Islet precursor cell (in vitro differentiated cells): ENCODE measurements at regions not wholly inside any gene's neighbourhood (a gene's known extent, or its start where the extent isn't known, plus 50 kb on each side); places are given as distances from the start of the nearest gene placed in this dataset.
A peak's percentile ranks its signal among the peaks of the same experiment; 100 is the strongest.

ENCODE experiments used
- DNase-seq: peaks from one replicate; pipeline ENCODE4 v3.0.0-alpha.2; 2018

DNA sequence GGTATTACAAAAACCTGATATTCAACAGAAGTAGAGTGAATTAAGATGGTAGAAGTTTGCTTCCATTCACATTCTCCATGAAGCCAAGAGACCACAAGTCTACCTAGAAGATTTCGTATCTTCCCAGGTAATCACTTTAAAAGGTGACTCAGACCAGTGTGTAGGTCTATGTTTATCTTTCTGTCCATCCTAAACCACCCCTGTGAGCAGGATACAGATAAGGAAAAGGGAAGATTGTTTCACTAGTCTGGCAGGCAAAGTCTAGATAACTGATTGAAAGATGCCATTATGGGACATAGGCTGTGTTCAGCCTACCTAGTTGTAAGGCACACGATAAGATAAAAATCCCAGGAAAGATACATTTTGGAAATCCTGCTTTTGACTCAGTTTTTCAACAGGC lies 244.3 kb upstream of the NWD2 start:
- DNase-seq, result no peak

DNA sequence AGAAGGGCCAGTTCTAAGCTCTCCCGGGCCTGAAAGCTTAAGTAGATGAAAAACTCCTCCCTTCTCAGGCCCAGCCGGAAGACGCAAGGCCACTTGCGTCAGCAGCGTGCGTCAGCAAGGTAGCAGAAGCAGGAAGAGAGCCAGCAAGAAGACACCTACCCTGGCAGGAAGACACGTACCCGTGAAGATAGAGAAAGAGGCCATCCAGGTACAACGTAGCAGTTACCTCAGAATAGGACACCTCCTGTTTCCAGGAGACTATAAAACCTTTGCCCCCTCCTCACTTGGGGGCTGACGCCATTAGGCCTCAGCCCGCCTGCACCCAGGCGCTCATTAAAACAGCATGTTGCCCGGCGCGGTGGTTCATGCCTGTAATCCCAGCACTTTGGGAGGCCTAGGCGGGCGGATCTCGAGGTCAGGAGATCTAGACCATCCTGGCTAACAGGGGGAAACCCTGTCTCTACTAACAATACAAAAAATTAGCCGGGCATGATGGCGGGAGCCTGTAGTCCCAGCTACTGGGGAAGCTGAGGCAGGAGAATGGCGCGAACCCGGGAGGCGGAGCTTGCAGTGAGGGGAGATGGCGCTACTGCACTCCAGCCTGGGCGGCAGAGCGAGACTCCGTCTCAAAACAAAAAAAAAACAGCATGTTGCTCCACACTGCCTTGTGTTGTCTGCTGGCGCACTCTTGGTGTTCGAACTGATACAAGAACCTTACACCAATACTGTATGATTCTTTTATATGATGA lies 242.7 kb upstream of the NWD2 start:
- DNase-seq, result no peak

DNA sequence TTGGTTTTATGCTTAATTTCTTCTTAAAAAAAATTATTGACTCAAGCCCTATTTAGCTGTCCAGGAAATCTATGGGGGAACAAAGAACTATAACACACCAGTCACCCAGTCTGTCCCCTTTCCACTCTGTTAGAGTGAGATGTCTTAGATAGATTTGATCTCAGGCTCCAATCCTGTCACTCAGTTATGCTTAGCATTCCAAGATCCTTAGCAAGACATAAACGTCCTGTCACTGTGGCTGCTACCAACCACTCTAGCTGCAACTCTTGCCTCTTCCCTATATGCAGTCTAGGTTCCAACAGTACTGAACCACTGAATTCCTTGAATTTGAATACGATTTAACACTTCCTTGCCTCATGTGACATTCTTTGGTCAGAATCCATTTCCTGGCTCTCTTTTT lies 241.9 kb upstream of the NWD2 start:
- peak; percentile 64 for DNase-seq

DNA sequence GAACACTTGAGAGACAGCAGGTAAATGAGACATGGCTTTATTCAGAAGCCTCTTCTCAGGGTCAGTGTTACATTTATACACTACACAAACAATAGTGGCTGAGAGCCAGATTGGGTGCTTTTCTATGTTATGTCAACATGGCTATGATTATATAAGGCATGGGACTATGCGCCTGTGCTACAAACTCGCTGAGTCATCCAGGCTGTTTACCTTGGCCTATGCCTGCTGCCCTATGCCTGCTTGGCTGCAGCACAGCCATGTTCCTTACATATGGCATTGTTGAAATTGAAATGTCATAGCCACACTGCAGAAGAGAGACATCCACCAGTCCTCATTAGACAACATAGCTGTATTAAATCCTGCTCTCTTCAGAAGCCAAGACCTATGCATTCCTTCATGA lies 236.3 kb upstream of the NWD2 start:
- no peak for DNase-seq

DNA sequence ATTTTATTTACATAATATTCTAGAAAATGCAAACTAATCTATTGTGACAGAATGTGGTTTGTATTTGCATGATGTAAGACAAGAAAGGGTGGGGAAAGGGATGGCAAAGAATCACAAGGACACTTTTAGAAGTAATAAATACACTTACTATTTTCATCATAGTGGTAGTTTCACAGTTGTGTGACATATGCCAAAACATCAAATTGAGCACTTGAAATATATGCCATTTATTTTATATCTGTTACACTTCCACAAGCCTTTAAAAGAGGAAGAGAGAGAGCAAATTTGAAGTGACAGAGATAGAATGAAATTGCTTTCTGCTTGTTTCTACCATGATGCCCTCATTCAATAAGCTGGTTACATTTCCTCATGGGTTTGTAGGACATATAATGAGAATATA lies 230.0 kb upstream of the NWD2 start:
- DNase-seq, result no peak

DNA sequence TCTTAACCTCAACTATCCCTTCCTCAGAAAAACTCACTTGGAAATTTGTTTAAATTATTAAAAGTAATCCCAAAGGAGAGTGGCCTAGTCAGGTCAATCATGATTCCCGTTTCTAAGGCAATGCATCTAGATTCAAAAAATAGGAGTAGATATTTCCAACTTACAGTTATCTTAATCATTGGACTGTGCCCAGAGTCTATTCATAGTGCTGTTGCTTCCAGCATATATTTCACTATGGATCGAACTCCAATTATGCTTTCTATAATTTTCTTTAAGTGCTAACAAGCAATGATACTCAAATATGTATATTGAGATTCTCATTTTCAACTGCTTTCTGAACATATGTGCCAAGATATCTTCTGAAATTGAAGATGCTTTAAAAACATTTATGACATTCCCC lies 229.2 kb upstream of the NWD2 start:
- no peak for DNase-seq

DNA sequence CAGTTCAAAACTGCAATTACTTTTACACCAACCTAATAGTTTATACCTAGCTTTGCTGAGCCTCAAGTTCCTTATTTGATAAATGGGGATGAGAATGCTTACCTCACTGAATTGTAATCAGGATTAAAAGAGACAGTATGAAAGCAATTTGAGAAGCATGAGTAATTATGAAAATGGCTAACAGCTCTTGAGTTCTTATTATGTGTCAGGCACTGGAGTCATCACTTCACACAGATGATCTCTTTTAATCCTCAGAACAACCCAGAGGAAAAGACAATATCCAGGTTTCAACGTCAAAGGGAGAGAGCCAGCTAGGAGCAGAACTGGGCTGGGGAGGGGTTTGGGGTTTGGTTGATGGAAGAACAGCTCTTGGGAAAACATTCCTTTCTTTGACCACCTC lies 221.0 kb upstream of the NWD2 start:
- no peak for DNase-seq

DNA sequence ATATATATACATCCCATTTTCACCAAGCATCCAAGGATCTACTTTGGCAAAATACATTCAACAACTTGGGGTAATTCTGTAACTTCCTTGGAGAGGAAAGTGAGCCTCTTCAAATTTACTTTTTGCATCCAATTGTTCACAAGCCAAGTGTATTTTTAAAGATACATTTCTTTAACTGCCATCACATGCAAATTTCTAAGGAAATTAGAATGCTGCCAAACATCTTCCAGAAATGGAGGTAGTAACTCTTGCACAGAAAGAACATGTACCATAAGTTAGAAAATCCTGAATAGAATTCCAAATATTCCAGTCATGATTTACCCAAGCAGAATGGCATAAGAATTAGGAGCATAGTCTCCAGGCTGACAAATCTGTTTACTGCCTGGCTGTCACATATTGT lies 220.5 kb upstream of the NWD2 start:
- DNase-seq, result no peak

DNA sequence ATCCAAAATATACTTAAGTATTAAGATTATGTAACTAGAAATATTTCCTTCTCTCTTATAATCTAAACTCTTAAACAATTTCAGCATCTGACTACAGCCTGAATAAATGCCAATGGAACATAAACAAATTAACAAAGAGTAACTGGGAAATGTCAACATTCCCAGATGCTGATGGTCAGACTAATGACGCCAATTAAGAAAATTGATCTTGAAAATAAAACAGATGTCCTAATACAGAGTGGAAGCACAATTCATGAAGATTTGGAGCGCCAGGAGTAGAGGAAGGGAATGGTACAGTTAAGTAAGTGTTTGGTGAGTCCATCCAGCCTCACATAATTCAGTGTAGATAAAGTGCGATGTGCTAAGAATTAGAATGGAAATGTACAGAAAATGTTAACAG lies 203.7 kb upstream of the NWD2 start:
- no peak for DNase-seq

DNA sequence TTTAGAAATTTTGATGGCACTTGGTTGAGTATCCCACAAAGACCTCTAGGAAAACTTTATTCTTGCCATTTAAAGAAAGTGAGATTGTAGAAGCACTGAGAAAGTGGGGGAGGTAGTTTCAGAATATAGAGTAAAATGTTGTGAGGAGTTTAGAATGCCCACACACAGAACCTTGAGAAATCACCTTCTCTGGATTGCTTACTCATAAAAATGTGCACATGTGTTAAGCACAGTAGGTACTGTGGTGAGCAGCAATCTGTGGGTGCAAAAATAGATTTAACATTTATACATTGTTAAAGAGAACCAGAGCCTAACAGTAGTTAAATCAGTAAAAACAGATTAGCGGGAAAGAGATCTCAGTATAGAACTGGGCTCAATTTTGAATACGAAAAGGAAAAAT lies 201.2 kb upstream of the NWD2 start:
- no peak for DNase-seq

DNA sequence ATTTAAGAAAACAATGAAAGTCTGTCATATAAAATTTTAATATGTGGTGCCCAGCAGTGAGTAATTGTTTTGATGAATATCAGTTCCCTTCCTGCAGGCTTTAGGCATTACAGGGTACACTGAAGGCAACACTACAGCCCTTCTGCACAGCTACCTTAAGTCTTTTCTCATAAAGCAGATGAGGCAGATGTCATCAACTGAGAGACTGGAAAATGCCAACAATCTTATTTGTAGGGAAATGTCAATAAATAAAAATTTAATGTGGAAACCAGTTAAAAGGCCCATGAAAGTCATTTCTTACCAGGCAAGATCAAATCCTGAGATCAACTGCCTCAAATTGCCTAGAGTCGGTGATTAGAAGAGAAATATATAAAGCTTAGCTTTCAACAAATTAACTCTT lies 193.4 kb upstream of the NWD2 start:
- DNase-seq, result no peak

DNA sequence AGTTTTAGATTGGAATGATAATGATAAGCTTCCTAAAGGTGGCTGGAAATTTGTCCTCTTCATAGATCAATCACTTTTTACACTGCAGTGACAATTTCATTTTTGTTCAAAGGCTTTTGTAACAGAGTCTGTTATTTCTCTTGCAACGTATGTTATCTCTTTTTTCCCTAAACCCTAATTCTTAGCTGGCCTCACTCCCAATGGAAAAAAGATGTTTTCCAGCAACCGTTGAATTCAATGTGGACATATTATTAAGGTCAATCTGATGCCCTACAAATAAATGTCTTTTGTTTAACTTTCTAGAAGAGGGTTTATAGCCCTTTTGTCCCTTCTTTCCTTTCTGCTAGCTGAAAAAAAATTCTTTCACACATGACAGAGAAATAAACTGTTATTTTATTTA lies 192.7 kb upstream of the NWD2 start:
- no peak for DNase-seq

DNA sequence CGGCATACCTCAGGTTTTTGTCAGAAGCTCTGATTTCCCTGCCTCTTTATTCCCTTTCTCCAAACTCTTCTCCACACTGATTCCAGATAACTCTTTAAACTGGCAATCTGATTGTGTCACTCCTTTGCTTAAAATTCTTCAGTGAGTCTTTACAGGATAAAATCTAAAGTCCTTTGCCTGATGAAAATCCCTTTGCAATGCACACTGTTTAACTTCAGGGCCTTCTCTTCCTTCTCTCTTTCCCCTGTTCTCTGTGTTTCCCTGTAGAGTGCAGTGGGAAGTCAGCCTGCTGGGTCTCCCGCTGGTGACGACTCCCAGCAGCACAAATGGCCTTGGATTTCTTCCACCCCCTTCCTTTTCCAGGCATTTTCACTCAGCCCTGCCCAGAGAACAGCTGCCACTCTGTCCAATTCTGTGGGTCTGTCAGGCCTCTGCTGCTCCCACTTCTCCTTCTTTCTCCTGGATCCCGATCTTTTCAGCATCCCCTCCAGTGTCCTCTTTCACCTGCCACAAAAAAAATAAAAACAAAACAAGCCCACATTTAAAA lies 189.9 kb upstream of the NWD2 start:
- peak; percentile 76 for DNase-seq

DNA sequence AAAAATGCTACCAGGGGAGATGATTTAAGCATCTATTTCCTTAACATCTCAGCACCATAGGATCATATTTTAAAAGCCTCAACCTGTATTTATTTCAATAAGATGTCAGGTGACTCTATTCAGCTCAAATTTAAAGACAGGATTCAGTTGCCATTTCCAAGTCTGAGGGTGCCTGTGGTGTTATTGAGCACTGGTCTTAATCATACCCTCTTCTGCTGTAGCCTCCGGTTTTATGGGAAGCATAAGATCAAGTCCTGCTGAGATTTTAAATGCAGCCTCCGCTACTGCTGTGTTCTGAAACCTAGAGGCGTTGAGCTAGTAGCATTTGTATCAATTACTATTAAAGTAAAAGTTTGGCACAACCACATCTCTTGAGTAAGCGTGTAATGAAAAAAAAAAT lies 185.7 kb upstream of the NWD2 start:
- DNase-seq, result no peak

DNA sequence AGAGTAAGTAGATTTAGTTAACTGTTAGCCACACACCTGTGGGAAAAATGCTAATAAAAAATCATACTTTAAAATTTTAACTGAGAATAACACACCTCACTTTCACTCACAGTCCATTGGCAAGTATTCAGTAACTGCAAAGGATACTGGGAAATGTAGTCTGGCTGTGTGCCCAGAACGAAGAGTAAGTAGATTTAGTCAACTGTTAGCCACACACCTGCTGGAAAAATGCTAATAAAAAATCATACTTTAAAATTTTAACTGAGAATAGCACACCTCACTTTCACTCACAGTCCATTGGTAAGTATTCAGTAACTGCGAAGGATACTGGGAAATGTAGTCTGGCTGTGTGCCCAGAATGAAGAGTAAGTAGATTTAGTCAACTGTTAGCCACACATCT lies 178.4 kb upstream of the NWD2 start:
- no peak for DNase-seq

DNA sequence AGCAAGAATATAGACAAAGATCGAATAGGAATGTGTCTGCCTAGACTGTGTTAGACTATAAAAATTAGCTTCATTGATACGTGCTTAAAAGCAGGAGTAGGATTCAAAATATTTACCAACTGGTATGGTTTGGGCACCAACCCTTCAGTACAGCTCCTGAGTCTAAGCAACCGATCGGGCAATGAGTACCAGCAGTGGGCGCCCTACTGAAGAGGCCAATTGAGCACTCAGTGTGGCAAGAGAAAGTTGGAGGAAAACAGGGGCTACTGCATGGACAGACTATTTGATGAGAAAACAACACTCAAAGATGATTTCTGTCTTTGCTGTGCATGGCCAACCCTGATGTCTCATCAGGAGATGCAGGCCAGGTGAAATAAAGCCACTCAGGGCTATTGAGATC lies 176.0 kb upstream of the NWD2 start:
- peak; percentile 70 for DNase-seq

DNA sequence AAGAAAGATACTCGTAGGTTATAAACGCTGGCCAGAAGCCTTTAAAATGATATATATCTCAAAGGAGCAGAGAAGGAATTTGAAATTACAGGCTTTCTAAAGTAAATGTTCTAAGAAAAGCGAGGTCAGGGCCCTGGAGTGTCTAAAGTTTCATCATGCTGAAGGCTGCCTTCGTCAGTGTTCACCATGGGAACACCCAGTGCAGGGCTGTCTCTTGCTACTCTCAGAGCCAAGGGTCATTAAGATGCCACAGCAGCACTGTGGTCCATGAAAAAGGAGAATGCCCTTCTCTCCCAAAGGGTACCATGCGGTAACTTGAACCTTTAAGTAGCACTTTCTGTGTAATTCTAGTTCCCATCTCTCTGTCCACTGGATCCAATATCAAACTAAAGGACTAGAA lies 174.5 kb upstream of the NWD2 start:
- DNase-seq, result no peak

DNA sequence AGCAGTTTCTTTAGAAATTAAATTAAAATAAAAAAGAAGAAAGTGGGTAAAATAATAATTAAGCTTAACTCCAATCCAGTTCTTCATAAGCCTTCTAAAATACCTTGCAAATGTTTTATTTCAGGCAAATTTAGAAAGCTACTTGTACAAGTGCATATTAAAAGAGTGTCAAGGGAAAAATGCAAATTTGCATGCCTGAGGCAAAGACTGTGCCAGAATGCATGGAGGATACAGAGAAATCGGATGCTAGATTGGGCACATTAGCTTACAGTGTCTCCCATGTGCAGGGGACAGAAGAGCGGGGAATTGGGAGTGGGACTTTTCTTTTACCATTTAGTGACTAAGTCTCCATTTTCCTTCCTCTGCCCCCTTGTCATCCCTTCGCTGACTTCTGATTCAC lies 173.0 kb upstream of the NWD2 start:
- DNase-seq, result no peak

DNA sequence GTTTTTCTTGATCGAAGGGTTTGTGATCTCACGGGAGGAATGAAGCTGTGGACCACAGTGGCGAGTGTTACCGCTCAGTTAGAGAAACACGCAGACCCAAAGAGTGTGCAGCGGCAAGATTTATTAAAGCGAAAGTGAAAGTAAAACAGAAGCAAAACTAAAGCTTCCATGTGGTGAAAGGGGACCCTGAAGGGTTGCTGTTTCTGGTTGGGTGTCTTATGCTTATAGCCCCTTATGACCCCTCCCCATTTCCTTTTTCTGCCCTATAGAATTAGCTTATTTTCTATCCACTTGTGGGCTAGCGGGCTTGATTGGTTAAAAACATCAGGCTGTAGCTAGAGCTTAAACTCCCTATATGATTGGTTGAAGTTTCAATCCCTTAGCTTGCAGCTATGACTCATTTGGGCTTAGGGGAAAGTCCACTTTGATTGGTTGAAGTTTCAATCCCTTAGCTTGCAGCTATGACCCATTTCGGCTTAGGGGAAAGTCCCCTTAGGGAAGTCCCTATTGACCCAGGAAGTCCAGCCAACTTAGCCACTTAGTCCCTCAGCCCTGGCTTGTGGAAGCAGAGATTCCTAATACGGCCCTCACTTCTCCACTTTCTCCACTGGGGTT lies 171.2 kb upstream of the NWD2 start:
- no peak for DNase-seq

DNA sequence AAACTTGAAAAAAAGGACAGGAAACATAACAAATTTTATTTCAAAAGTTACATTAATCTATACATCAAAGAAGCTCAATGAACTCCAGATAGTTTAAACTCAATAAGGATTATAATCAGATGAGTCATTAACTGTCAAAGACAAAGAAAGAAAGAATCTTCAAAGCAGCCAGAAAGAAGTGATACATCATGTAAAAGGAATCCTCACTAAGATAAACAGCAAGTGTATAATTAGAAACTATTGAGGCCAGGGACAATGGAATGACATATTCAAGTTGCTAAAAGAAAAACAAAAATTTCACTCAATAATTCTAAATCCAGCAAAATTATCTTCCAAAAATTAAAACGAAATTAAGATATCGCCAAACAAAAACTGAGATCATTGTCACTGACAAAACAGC lies 161.6 kb upstream of the NWD2 start:
- DNase-seq, result no peak

DNA sequence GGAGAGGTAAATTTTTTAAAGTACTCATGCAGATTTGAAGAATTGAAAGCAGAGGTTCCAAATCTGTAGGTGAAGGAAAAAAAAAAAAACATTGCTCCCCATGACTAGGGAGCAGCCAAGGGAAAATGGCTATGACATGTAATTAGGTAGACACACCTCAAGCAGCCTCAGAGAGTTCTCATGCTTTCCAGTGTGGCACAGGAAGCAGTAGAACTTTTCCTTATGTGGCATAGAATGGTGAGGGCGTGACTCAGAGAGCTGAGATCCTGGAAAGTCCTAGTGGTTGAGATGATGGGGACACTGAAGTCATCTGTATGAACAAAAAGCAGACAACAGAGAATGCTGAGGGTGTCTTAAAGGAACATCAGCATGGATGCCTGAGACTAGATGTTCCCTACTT lies 148.6 kb upstream of the NWD2 start:
- DNase-seq, result no peak

DNA sequence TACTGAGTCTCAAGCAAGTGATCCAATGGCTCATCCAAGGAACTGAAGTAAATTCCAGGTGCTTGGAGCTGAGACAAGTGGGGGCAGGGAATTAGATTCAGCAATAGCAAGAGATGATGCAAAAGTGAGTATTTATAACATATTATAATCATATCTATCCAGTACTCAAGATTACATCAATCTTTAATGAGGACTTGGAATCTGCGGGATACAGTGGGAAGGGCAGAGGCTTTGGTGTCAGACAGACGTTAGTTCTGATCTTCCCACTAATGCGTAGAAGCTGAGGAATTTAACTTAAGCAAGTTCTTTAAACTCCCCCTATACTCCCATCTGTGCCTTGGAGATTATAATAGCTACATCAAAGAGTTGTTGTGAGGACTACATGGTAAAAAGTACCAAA lies 143.4 kb upstream of the NWD2 start:
- DNase-seq, result no peak

DNA sequence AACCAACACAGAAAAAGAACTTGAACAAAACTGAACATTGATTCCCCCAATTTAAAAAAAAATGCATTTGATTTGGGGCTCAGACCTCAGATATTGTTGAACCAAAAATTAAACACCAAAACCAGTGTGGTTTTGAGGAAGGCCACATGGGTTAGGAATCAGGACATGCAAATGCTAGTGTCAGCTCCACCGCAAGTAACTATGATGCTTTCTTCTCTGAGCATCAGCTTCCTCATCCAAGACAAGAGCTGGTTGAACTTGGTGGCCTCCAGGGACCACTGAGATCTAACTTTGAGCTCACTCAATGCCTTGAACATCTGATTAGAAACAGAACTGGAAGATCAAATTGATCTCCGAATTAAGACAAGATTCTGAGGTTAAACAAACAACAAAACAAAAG lies 142.9 kb upstream of the NWD2 start:
- no peak for DNase-seq

DNA sequence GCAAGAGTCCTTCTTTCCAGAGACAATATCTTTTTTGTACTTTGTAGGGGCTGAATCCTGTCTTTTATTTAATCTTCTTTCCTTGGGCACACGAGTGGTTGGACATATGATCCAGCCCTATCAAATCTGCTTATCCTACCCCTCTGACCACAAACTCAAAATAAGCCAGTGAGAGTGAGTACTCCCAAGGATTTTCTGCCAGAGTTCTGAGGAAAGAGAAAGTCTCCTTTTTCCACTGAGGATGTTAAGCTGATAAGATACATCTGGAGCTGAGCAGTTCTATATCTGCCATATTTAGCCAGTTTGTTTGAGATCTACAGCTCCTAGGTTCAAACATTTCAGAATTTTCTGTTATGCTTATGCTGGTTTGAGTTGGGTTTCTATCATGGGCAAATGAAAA lies 134.8 kb upstream of the NWD2 start:
- no peak for DNase-seq

DNA sequence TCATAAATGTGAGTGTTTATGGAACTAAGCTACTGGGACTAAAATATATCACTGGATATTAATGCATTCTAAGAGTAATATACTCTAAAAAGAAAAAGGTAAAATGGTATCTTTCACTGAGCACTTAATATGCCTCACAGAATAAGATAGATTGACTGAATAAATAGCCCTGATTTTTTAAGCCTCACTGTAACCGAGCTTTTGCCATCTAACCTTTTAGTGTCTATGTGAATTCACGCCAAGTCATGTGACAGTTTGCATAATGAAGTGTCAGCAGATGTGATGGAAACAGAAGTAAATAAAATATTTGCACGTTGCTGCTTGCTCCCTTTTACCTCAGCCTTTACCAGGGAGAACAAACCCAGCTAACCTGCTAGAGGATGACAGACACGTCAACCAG lies 119.7 kb upstream of the NWD2 start:
- DNase-seq, result no peak
